ENCODE measurements at regions not wholly inside any gene's neighbourhood (a gene's known extent, or its start where the extent isn't known, plus 50 kb on each side); places are given as distances from the start of the nearest gene placed in this dataset.

DNA sequence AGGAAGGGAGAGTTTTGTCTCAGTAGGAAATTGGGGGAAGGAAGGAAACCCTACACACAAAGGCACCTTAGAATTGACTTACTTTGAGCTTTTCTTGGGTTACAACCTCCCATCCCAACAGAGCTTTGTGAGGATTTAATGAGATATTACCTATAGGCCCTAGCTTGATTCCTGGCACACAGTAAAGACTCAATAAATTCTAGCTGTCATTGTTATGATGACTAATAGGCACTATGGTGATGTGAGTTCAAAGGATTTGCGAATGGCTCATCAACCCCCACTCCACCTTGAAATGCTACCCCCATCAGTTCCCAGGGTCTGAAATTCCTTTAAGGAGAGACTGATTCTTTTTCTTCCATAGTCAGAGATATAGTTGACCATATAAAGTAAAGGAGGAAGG lies 67.9 kb upstream of the SMNDC1 start:
- Mint-ChIP-seq H3K9me3 (no peaks in the 10 kb centered on the region), H3K27me3 (ENCODE audit: low read depth) (peaks cover 28% of the 10 kb centered on the region), H3K4me3 (no peak overlapping the region), H3K27ac (no peak overlapping the region), H3K36me3 (ENCODE audit: low read depth) (no peaks in the 10 kb centered on the region), H3K4me1 (peaks cover 15% of the 10 kb centered on the region)
- TF ChIP-seq, protein P1, sequence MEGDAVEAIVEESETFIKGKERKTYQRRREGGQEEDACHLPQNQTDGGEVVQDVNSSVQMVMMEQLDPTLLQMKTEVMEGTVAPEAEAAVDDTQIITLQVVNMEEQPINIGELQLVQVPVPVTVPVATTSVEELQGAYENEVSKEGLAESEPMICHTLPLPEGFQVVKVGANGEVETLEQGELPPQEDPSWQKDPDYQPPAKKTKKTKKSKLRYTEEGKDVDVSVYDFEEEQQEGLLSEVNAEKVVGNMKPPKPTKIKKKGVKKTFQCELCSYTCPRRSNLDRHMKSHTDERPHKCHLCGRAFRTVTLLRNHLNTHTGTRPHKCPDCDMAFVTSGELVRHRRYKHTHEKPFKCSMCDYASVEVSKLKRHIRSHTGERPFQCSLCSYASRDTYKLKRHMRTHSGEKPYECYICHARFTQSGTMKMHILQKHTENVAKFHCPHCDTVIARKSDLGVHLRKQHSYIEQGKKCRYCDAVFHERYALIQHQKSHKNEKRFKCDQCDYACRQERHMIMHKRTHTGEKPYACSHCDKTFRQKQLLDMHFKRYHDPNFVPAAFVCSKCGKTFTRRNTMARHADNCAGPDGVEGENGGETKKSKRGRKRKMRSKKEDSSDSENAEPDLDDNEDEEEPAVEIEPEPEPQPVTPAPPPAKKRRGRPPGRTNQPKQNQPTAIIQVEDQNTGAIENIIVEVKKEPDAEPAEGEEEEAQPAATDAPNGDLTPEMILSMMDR (IDR thresholded peaks at IDR 0.05; ENCODE audit: unreplicated experiment in 3 of 3) = no peak

DNA sequence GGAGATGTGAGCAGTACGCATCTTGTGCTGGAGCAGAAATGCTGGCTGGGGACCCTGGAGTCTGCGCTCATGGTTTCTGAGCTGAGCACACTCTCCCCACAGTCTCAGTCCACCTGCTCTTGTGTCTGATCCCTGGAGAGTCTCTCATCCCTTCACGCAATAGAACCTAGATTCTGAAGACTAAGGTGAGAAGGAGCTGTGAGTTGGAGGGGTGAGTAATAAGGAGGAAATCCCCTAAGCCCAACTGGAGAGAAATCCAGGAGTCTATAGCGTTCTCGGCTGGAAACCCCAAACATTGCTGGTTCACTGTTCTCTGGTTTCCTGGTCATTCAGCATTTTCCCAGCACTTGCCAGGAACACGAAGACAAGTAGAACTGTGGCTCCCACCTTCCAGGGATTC lies 68.3 kb upstream of the SMNDC1 start:
- Mint-ChIP-seq H3K27me3 (ENCODE audit: low read depth) (peaks cover 28% of the 10 kb centered on the region), H3K4me1 (peaks cover 17% of the 10 kb centered on the region), H3K36me3 (ENCODE audit: low read depth) (no peaks in the 10 kb centered on the region), H3K9me3 (no peaks in the 10 kb centered on the region), H3K4me3 (no peak overlapping the region), H3K27ac (no peak overlapping the region)
- TF ChIP-seq, protein P1 (IDR thresholded peaks at IDR 0.05; ENCODE audit: unreplicated experiment in 3 of 3) = no peak

DNA sequence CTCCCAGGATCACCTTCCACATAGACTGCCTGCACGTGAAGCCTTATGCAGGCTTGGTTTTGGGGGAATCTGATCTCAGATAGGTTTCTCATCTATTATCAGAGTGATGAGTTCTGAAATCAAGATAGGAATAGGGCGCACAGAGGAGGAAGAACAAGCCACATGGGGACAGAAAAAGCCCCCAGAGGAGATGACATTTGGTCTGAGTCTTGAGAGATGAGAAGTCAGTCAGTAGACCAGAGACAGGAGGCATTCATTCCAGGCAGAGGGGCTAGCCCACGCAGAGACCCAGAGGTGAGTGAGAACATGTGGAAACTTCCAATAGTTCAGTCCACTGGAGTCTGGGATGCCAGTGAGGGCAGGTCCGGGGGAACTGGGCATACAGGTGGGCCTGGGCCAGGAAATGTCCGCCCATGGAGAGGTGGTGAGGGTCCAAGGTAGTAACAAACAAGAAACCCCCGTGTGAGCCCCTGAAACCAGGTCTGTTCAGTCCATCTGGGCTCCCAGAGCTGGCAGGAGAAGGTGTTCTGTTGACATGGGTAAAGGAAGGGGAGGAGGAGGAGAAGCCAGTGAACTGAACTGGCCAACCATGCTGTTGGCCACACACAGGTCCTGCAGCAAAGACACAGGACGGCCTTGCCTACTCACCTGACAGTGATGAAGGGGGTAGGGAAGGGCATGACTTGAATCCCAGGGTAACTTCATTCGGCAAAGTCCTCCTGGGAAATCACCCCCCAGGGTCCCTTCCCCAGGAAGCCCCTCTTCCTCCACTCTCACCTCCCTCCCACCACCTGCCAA lies 69.3 kb upstream of the SMNDC1 start:
- Mint-ChIP-seq H3K4me3 (no peak overlapping the region), H3K27ac (no peak overlapping the region), H3K4me1 (peaks cover 19% of the 10 kb centered on the region), H3K27me3 (ENCODE audit: low read depth) (peaks cover 28% of the 10 kb centered on the region), H3K36me3 (ENCODE audit: low read depth) (no peaks in the 10 kb centered on the region), H3K9me3 (no peaks in the 10 kb centered on the region)
- TF ChIP-seq, protein P1 (IDR thresholded peaks at IDR 0.05; ENCODE audit: unreplicated experiment in 3 of 3) = no peak

- Mint-ChIP-seq H3K27ac (peak overlapping the region in 1 of 3 experiments; percentile 16), H3K36me3 (ENCODE audit: low read depth) (no peaks in the 10 kb centered on the region), H3K27me3 (ENCODE audit: low read depth) (peaks cover 28% of the 10 kb centered on the region), H3K9me3 (no peaks in the 10 kb centered on the region), H3K4me3 (peak overlapping the region in 1 of 3 experiments; percentile 24), H3K4me1 (peaks cover 19% of the 10 kb centered on the region)
- TF ChIP-seq, protein P1 (IDR thresholded peaks at IDR 0.05; ENCODE audit: unreplicated experiment in 3 of 3) = no peak
Observed at GRCh38 chr10:110375121-110375520, 70.4 kb upstream of the SMNDC1 start.

GRCh38 chr10:110376021-110376766 lies 71.5 kb upstream of the SMNDC1 start:
- Mint-ChIP-seq H3K27me3 (ENCODE audit: low read depth) (peaks cover 25% of the 10 kb centered on the region), H3K4me1 (peaks cover 19% of the 10 kb centered on the region), H3K4me3 (no peak overlapping the region), H3K27ac (peak overlapping the region; percentile 17 to 83 (median 71)), H3K36me3 (ENCODE audit: low read depth) (no peaks in the 10 kb centered on the region), H3K9me3 (no peaks in the 10 kb centered on the region)
- TF ChIP-seq, protein P1 (IDR thresholded peaks at IDR 0.05; ENCODE audit: unreplicated experiment in 3 of 3) = no peak

Measured in nephron (organoid).